Panc1 (cell line): ENCODE measurements at regions not wholly inside any gene's neighbourhood (a gene's known extent, or its start where the extent isn't known, plus 50 kb on each side); places are given as distances from the start of the nearest gene placed in this dataset.
A peak's percentile ranks its signal among the peaks of the same experiment; 100 is the strongest.

Experiments used
- ATAC-seq: fragments of 200-7000 bp; cut with Tn5 transposase; 2 replicates; pipeline ENCODE4 v1.9.1; 2020; ENCODE audit warnings: mild to moderate bottlenecking, moderate library complexity
- BruUV-seq: library from RNA; stranded (reverse); fragments of 400-500 nt; replicated peaks from 2 replicates; lab custom pipeline; 2021; lab: Mats Ljungman, UMichigan
- CTCF ChIA-PET: fragments of 300-600 bp; sonication (Branson Sonifier 250); formaldehyde crosslinking; loops from one replicate; lab custom pipeline; 2022; ENCODE audit warnings: antibody characterized with exemption; lab: Charles Lee
- POLR2A ChIA-PET: fragments of 300-600 bp; sonication (Branson Sonifier 250); formaldehyde crosslinking; loops from one replicate; lab custom pipeline; 2022; ENCODE audit warnings: antibody characterized with exemption; lab: Charles Lee
- DNase-seq: peaks from one replicate; pipeline ENCODE4 v3.0.0-alpha.2; 2010; ENCODE audit warnings: low read depth, low spot score
- H3K27ac ChIP-seq: 2 replicates; pipeline ENCODE4 v1.5.1; 2011; ENCODE audit warnings: mild to moderate bottlenecking, low read length, inconsistent platforms
- H3K27me3 ChIP-seq: fragments of 200-500 bp; sonication (Bioruptor generic); 2 replicates; pipeline ENCODE4 v1.6.0; 2014; ENCODE audit warnings: low read length, inconsistent platforms; ENCODE audit not compliant: control insufficient read depth, insufficient read depth
- H3K36me3 ChIP-seq: fragments of 200-500 bp; sonication (Bioruptor generic); 2 replicates; pipeline ENCODE4 v1.5.1; 2014; ENCODE audit warnings: inconsistent platforms, mild to moderate bottlenecking, low read length, moderate library complexity; ENCODE audit not compliant: control insufficient read depth, insufficient read depth
- H3K4me1 ChIP-seq: 2 replicates; pipeline ENCODE4 v1.5.1; 2011; ENCODE audit warnings: inconsistent platforms, mild to moderate bottlenecking, low read length, moderate library complexity; ENCODE audit not compliant: control insufficient read depth, insufficient read depth
- H3K4me3 ChIP-seq, 2 experiments: 2 replicates each; pipeline ENCODE4 v1.5.1; 2011 to 2012; ENCODE audit warnings: low read depth in 2 of 2, low read length in 2 of 2, mild to moderate bottlenecking in 2 of 2, inconsistent platforms in 1 of 2, moderate library complexity in 1 of 2
- H3K9me3 ChIP-seq: fragments of 200-500 bp; sonication (Bioruptor generic); 2 replicates; pipeline ENCODE4 v1.5.1; 2014; ENCODE audit warnings: low read depth, mild to moderate bottlenecking, inconsistent platforms, low read length, moderate library complexity; ENCODE audit not compliant: control insufficient read depth, insufficient read depth
- CTCF ChIP-seq: fragments of 450-650 bp; IDR thresholded peaks from 2 replicates; pipeline ENCODE4 v1.5.1; 2017; ENCODE audit warnings: mild to moderate bottlenecking
- POLR2AphosphoS5 ChIP-seq: IDR thresholded peaks from 2 replicates; pipeline ENCODE4 v1.6.1; 2012; ENCODE audit warnings: mild to moderate bottlenecking, low read depth, low read length, moderate library complexity
- REST ChIP-seq, 2 experiments: IDR thresholded peaks; 2 replicates each; pipeline ENCODE4 v1.6.1; 2011 to 2012; ENCODE audit warnings: low read depth in 2 of 2, control low read depth in 1 of 2, low read length in 1 of 2, mild to moderate bottlenecking in 1 of 2, moderate library complexity in 1 of 2; ENCODE audit not compliant: insufficient read depth in 1 of 2
- SIN3A ChIP-seq: IDR thresholded peaks from 2 replicates; pipeline ENCODE4 v1.6.1; 2012; ENCODE audit warnings: low read depth, mild to moderate bottlenecking, low read length, moderate library complexity, borderline replicate concordance; ENCODE audit not compliant: insufficient read depth
- TCF7L2 ChIP-seq: IDR thresholded peaks from 2 replicates; pipeline ENCODE4 v1.6.1; 2011; ENCODE audit warnings: mild to moderate bottlenecking, low read depth, low read length, inconsistent platforms
- in situ Hi-C: cut with HindIII; loops from 2 replicates; pipeline ENCODE4 v1.10.0; 2016; ENCODE audit warnings: low sequenced_read_pairs, low pct_unique_long_range_greater_than_20kb
- intact Hi-C: fragments of 100-400 bp; cut with micrococcal nuclease; formaldehyde crosslinking; loops from one replicate; pipeline ENCODE4 v1.10.0; 2022; ENCODE audit not compliant: unreplicated experiment

- ATAC-seq: no peak
- CTCF ChIA-PET: no interaction called here
- intact Hi-C loops: no loop called here
These were observed 313.1 kb downstream of the TGFB2 start for GRCh38 chr1:218658269-218658668.

GRCh38 chr1:218658899-218659298 is 313.8 kb downstream of the TGFB2 start:
- DNase-seq: no peak
- ChIA-PET POLR2A (no interaction called here), CTCF (no interaction called here)
- H3K4me3 ChIP-seq: no peak overlapping the region
- H3K9me3 ChIP-seq: peaks cover 4% of the 10 kb centered on the region; the same call in 1 of the 2 replicates
- BruUV-seq: no TSS peak
- H3K27me3 ChIP-seq: no peaks in the 10 kb centered on the region
- TF ChIP-seq SIN3A (no peak), TCF7L2 (no peak)
- in situ Hi-C loops (no loop called here), intact Hi-C loops (no loop called here)
- H3K36me3 ChIP-seq: no peaks in the 10 kb centered on the region
- ATAC-seq: no peak
- peak overlapping the region; percentile 81; the same call in 1 of the 2 replicates for H3K27ac ChIP-seq
- peaks cover 14% of the 10 kb centered on the region for H3K4me1 ChIP-seq

More at GRCh38 chr1:218658269-218658668, 313.1 kb downstream of the TGFB2 start:
- POLR2A ChIA-PET: no interaction called here
- no TSS peak for BruUV-seq
- Histone ChIP-seq H3K9me3 (peaks cover 4% of the 10 kb centered on the region; the same call in 1 of the 2 replicates), H3K36me3 (no peaks in the 10 kb centered on the region), H3K27ac (peak overlapping the region; percentile 81; the same call in 1 of the 2 replicates), H3K4me1 (peaks cover 14% of the 10 kb centered on the region), H3K4me3 (no peak overlapping the region), H3K27me3 (no peaks in the 10 kb centered on the region)
- no peak for DNase-seq
- TF ChIP-seq TCF7L2 (no peak), CTCF (peak; percentile 8; the same call in 1 of the 2 replicates)
- in situ Hi-C loops: no loop called here

- CTCF ChIA-PET: no interaction called here
- TF ChIP-seq POLR2AphosphoS5: no peak
- TF ChIP-seq CTCF: no peak
- peak; percentile 51; the same call in 1 of the 2 replicates for TF ChIP-seq TCF7L2
- TF ChIP-seq REST (IDR thresholded peaks at IDR 0.05; ENCODE audit: insufficient read depth in 1 of 2, low read depth in 2 of 2, low read length in 1 of 2): no peak
- no peak for TF ChIP-seq SIN3A
- H3K36me3 ChIP-seq: no peaks in the 10 kb centered on the region
- DNase-seq (no peak), ATAC-seq (peak; percentile 57)
- in situ Hi-C loops (no loop called here), intact Hi-C loops (no loop called here)
- H3K4me1 ChIP-seq: peaks cover 22% of the 10 kb centered on the region
- H3K27ac ChIP-seq: peak overlapping the region; percentile 81
- no peaks in the 10 kb centered on the region for H3K27me3 ChIP-seq
- BruUV-seq: no TSS peak
- peaks cover 4% of the 10 kb centered on the region; the same call in 1 of the 2 replicates for H3K9me3 ChIP-seq
- no peak overlapping the region for H3K4me3 ChIP-seq
- POLR2A ChIA-PET: no interaction called here
These were observed 315.0 kb downstream of the TGFB2 start for GRCh38 chr1:218659911-218660677.
